ENCODE measurements at regions not wholly inside any gene's neighbourhood (a gene's known extent, or its start where the extent isn't known, plus 50 kb on each side); places are given as distances from the start of the nearest gene placed in this dataset.
A peak's percentile ranks its signal among the peaks of the same experiment; 100 is the strongest.

DNA sequence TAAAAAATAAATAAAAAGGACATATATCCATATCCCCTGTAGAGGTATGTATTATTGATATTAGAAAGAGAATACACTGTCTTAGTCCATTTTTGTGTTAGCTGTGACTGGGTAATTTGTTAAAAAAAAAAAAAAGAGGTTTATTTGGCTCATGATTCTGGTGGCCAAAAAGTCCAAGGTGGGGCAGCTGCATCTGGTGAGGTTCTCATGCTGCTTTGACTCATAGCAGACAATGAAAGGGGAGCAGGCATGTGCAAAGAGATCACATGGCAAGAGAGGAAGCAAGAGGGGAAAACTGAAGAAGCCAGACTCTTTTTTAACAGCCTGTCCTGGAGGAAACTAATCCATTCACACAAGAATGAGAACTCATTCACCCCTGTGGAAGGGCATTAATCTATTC is 101.6 kb upstream of the MAP4K3 start:
- Histone ChIP-seq H3K27me3 (no peaks in the 10 kb centered on the region), H3K9me3 (no peaks in the 10 kb centered on the region), H3K4me3 (no peak overlapping the region), H3K36me3 (replicated peaks in 1 of 2; ENCODE audit: insufficient read depth in 1 of 2, low read depth in 2 of 2) (no peaks in the 10 kb centered on the region), H3K4me1 (peaks cover 14% of the 10 kb centered on the region), H3K27ac (no peak overlapping the region)
- peak in 1 of 4 donors; percentile 35 for DNase-seq
- no peak for ATAC-seq
- intact Hi-C loops (cut with DNase I), result no loop called here
- no peak for TF ChIP-seq POLR2A (IDR thresholded peaks at IDR 0.05)
- TF ChIP-seq, protein P1, sequence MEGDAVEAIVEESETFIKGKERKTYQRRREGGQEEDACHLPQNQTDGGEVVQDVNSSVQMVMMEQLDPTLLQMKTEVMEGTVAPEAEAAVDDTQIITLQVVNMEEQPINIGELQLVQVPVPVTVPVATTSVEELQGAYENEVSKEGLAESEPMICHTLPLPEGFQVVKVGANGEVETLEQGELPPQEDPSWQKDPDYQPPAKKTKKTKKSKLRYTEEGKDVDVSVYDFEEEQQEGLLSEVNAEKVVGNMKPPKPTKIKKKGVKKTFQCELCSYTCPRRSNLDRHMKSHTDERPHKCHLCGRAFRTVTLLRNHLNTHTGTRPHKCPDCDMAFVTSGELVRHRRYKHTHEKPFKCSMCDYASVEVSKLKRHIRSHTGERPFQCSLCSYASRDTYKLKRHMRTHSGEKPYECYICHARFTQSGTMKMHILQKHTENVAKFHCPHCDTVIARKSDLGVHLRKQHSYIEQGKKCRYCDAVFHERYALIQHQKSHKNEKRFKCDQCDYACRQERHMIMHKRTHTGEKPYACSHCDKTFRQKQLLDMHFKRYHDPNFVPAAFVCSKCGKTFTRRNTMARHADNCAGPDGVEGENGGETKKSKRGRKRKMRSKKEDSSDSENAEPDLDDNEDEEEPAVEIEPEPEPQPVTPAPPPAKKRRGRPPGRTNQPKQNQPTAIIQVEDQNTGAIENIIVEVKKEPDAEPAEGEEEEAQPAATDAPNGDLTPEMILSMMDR (IDR thresholded peaks at IDR 0.05), result no peak

DNA sequence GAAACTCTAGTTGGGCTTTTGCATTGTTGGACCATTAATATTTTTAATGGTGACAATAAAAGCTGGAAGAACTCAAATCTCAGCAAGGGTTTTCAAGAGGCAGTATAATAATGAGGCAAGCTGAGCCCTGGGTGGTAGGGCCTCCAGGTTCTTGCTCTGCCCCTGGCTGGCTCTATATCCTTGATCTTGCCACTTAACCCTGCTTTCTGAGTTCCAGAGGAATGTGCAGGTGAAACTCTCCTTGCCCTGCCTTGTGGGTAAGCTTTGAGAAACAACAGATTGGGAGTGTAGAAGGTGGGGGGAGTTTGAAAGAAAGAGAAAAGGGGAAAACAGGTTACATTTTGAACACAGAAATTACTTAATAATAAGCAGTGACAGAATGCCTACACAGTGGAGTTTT is 103.3 kb upstream of the MAP4K3 start:
- intact Hi-C loops (cut with DNase I), result no loop called here
- no peak for TF ChIP-seq POLR2A (IDR thresholded peaks at IDR 0.05)
- TF ChIP-seq, protein P1 (IDR thresholded peaks at IDR 0.05), result no peak
- ATAC-seq, result no peak
- DNase-seq, result no peak
- peak overlapping the region in 2 of 4 donors; percentile 45 to 65 for H3K27ac ChIP-seq
- H3K4me1 ChIP-seq, result peaks cover 14% of the 10 kb centered on the region
- H3K9me3 ChIP-seq, result no peaks in the 10 kb centered on the region
- no peaks in the 10 kb centered on the region for H3K27me3 ChIP-seq
- H3K36me3 ChIP-seq (replicated peaks in 1 of 2; ENCODE audit: insufficient read depth in 1 of 2, low read depth in 2 of 2), result no peaks in the 10 kb centered on the region
- no peak overlapping the region for H3K4me3 ChIP-seq

DNA sequence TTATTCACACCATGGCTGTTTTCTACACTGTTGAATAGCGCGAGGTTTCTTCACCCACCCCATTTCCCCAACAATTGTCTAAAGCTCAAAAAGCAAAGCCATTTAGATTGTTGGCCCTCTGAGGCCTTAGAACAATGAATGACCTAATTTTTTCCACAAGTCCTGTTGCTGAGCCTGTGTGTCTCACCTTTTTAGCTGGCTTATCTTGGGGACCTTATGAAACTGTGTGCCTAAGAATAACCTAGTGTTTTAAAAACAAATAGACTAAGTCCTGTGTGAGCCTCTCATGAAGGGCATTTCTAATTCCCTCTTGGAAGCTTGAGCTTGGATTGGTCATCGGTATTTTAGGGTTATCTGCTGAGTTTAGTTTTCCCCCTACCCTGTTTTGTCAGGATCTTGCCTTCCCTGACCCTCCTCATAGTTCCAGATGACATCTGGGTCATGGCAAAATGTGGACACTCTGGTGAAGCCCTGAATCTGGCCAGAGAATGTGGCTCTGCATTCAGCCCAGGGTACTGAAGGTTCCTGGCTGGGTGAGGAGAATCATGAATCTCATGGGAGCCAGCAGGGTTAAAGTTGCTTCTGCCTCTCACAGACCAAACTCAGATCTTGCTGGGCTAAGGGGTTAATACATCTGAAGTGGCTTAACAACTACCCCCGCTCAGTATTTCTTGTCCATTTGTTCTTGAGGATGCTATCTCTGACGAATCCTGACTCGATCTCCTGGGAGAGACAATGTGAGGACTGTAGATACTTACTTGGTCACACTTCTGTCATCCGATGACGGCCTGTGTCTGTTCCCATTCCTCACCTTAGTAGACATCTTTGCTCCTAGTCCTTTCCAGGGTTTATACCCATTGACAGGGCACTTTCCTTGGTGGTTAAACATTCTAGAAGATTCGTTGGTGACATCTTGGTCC is 104.2 kb upstream of the MAP4K3 start:
- Histone ChIP-seq H3K9me3 (no peaks in the 10 kb centered on the region), H3K27me3 (no peaks in the 10 kb centered on the region), H3K4me1 (peaks cover 14% of the 10 kb centered on the region), H3K36me3 (replicated peaks in 1 of 2; ENCODE audit: insufficient read depth in 1 of 2, low read depth in 2 of 2) (no peaks in the 10 kb centered on the region), H3K27ac (peak overlapping the region in 2 of 4 donors; percentile 45 to 65), H3K4me3 (no peak overlapping the region)
- 80 to 81% methylated on average over 9 of the region's 9 CpGs for WGBS, 2 donors
- intact Hi-C loops (cut with DNase I), result no loop called here
- DNase-seq (peak in 2 of 4 donors; percentile 23 to 25), ATAC-seq (peak; percentile 83)
- TF ChIP-seq POLR2A (IDR thresholded peaks at IDR 0.05), result no peak
- TF ChIP-seq, protein P1 (IDR thresholded peaks at IDR 0.05), result no peak

DNA sequence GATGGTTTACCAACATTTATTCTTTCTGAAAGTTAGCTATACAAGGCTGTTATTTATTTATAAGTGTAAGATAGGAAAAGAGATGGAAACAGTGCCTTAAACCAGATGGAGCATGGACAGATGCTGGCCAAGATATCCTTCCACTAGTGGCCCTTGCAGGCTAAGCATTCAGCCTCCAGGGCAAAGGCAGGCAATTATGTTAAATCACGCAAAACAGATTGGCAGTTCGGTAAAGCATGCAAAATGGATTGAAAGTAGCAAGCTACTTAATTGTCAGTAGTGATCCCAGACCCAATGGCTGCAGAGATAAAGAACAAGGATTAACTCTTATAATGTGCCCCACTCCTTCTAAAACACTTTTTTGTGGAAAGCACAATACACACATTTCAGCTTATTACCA is 105.4 kb upstream of the MAP4K3 start:
- intact Hi-C loops (cut with DNase I), result no loop called here
- DNase-seq (no peak), ATAC-seq (no peak)
- no peaks in the 10 kb centered on the region for H3K27me3 ChIP-seq
- no peaks in the 10 kb centered on the region for H3K36me3 ChIP-seq (replicated peaks in 1 of 2; ENCODE audit: insufficient read depth in 1 of 2, low read depth in 2 of 2)
- no peaks in the 10 kb centered on the region for H3K9me3 ChIP-seq
- no peak overlapping the region for H3K4me3 ChIP-seq
- no peak overlapping the region for H3K27ac ChIP-seq
- peaks cover 22% of the 10 kb centered on the region for H3K4me1 ChIP-seq
- 96 to 98% methylated on average over 2 of the region's 2 CpGs for WGBS, 2 donors
- TF ChIP-seq, protein P1 (IDR thresholded peaks at IDR 0.05), result no peak
- no peak for TF ChIP-seq POLR2A (IDR thresholded peaks at IDR 0.05)

DNA sequence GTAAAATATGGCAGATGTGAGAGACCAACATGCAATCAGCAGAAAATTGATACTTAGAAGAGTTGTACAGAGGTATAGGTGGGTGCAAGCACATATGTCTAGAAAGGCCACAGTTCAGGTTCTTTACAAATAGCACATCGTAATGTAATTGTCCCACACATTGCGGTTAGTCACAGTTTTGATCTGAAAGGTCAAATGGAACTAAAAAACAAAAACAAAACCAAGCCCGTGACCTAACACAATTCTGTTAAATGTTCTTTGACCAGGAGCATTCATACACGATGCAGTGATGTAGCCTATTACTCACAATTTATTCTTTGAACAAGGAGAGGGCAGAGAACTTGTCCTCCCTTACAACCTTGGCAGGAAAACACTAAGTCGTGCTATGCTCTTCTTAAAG is 108.9 kb upstream of the MAP4K3 start:
- no peaks in the 10 kb centered on the region for H3K27me3 ChIP-seq
- no peaks in the 10 kb centered on the region for H3K36me3 ChIP-seq (replicated peaks in 1 of 2; ENCODE audit: insufficient read depth in 1 of 2, low read depth in 2 of 2)
- no peak overlapping the region for H3K4me3 ChIP-seq
- H3K4me1 ChIP-seq, result peaks cover 38% of the 10 kb centered on the region
- intact Hi-C loops (cut with DNase I), result no loop called here
- no peaks in the 10 kb centered on the region for H3K9me3 ChIP-seq
- peak overlapping the region in 1 of 4 donors; percentile 59 for H3K27ac ChIP-seq
- DNase-seq, result no peak
- no peak for ATAC-seq
- TF ChIP-seq, protein P1 (IDR thresholded peaks at IDR 0.05), result no peak
- TF ChIP-seq POLR2A (IDR thresholded peaks at IDR 0.05), result no peak
- 90 to 93% methylated on average over 5 of the region's 5 CpGs for WGBS, 2 donors

All from body of pancreas (tissue), 4 donors.